SHP77 (cell line): ENCODE measurements at regions not wholly inside any gene's neighbourhood (a gene's known extent, or its start where the extent isn't known, plus 50 kb on each side); places are given as distances from the start of the nearest gene placed in this dataset.
A peak's percentile ranks its signal among the peaks of the same experiment; 100 is the strongest.

Experiments used
- DNase-seq, 2 experiments: peaks; one replicate each; lab custom pipeline; 2025; lab: John Stamatoyannopoulos, UW

- no peak for DNase-seq
These were observed 216.8 kb upstream of the CDYL start for GRCh38 chr6:4559281-4559875.

- DNase-seq, result no peak
These were observed 221.6 kb upstream of the CDYL start for GRCh38 chr6:4554645-4555044.

- no peak for DNase-seq
These were observed 222.8 kb upstream of the CDYL start for GRCh38 chr6:4553387-4553786.

GRCh38 chr6:4550227-4550597 lies 226.0 kb upstream of the CDYL start:
- no peak for DNase-seq

GRCh38 chr6:4549556-4550226 lies 226.5 kb upstream of the CDYL start:
- no peak for DNase-seq

GRCh38 chr6:4545893-4546292 lies 230.3 kb upstream of the CDYL start:
- DNase-seq, result no peak

GRCh38 chr6:4543596-4543995 lies 232.6 kb upstream of the CDYL start:
- DNase-seq, result no peak

GRCh38 chr6:4533576-4533975 lies 242.6 kb upstream of the CDYL start:
- no peak for DNase-seq

GRCh38 chr6:4531406-4531805 lies 244.8 kb upstream of the CDYL start:
- no peak for DNase-seq

- peak in 1 of 2 experiments; percentile 47 for DNase-seq
These were observed 253.8 kb upstream of the CDYL start for GRCh38 chr6:4522453-4522852.

- DNase-seq, result no peak
These were observed 255.1 kb upstream of the CDYL start for GRCh38 chr6:4521070-4521469.

- DNase-seq, result no peak
These were observed 257.7 kb upstream of the CDYL start for GRCh38 chr6:4518506-4518905.

GRCh38 chr6:4516206-4516605 lies 260.0 kb upstream of the CDYL start:
- DNase-seq, result no peak

GRCh38 chr6:4513561-4513960 lies 262.6 kb upstream of the CDYL start:
- DNase-seq, result no peak

GRCh38 chr6:4512051-4512471 lies 264.1 kb upstream of the CDYL start:
- no peak for DNase-seq

- DNase-seq, result no peak
These were observed 264.6 kb upstream of the CDYL start for GRCh38 chr6:4511641-4512020.

GRCh38 chr6:4510906-4511640 lies 265.1 kb upstream of the CDYL start:
- DNase-seq, result no peak

- DNase-seq, result no peak
These were observed 265.9 kb upstream of the CDYL start for GRCh38 chr6:4510317-4510716.

GRCh38 chr6:4509506-4509905 lies 266.7 kb upstream of the CDYL start:
- DNase-seq, result no peak

GRCh38 chr6:4506792-4507191 lies 269.4 kb upstream of the CDYL start:
- DNase-seq, result no peak

GRCh38 chr6:4506223-4506622 lies 270.0 kb upstream of the CDYL start:
- DNase-seq, result no peak

- no peak for DNase-seq
These were observed 271.5 kb upstream of the CDYL start for GRCh38 chr6:4504700-4505099.

- no peak for DNase-seq
These were observed 272.5 kb upstream of the CDYL start for GRCh38 chr6:4503700-4504099.

- no peak for DNase-seq
These were observed 279.9 kb upstream of the CDYL start for GRCh38 chr6:4496284-4496683.
